ENCODE measurements at regions not wholly inside any gene's neighbourhood (a gene's known extent, or its start where the extent isn't known, plus 50 kb on each side); places are given as distances from the start of the nearest gene placed in this dataset.
A peak's percentile ranks its signal among the peaks of the same experiment; 100 is the strongest.

GRCh38 chr14:25436906-25437305 lies 387.0 kb upstream of the STXBP6 start:
- ChIA-PET CTCF (ENCODE audit: low intra/inter-chr PET ratio, low total read pairs) (no interaction called here), POLR2A (no interaction called here)
- Histone ChIP-seq H3K4me1 (ENCODE audit: insufficient read depth, low read length) (no peaks in the 10 kb centered on the region), H3K9me3 (ENCODE audit: low read length) (peaks cover 79% of the 10 kb centered on the region), H3K9ac (ENCODE audit: insufficient read depth, low read depth, low read length) (no peak overlapping the region), H3K4me2 (ENCODE audit: low read depth, low read length) (no peak overlapping the region), H3K4me3 (replicated peaks in 1 of 3; ENCODE audit: insufficient read depth in 1 of 3, low read depth in 2 of 3, low read length in 3 of 3) (no peak overlapping the region), H4K20me1 (ENCODE audit: insufficient read depth, low read length) (no peaks in the 10 kb centered on the region), H3K27ac (ENCODE audit: extremely low read length, insufficient read depth, low read length) (no peak overlapping the region), H3K79me2 (ENCODE audit: insufficient read depth, low read length) (no peaks in the 10 kb centered on the region), H2AFZ (ENCODE audit: low read length) (no peak overlapping the region), H3K27me3 (ENCODE audit: control insufficient read depth in 1 of 2, insufficient read depth in 2 of 2, low read length in 2 of 2) (no peaks in the 10 kb centered on the region), H3K36me3 (replicated peaks in 1 of 2; ENCODE audit: control insufficient read depth in 1 of 2, insufficient read depth in 2 of 2, low read length in 2 of 2) (no peaks in the 10 kb centered on the region)
- ATAC-seq (no peak), FAIRE-seq (no peak), DNase-seq (ENCODE audit: low spot score) (no peak)
- BruUV-seq (replicated peaks) = no TSS peak
- in situ Hi-C loops (cut with HindIII; ENCODE audit: extremely low pct_ligation_motif_present, low pct_unique_long_range_greater_than_20kb) = no loop called here
- intact Hi-C loops (cut with micrococcal nuclease; ENCODE audit: unreplicated experiment) = no loop called here
- TF ChIP-seq SALL1 (CRISPR knock-in tag; IDR thresholded peaks at IDR 0.05) (no peak), ATF5 (CRISPR knock-in tag; IDR thresholded peaks at IDR 0.05; ENCODE audit: low read depth) (no peak), FOXA1 (IDR thresholded peaks at IDR 0.05) (no peak), FOXA1 (CRISPR knock-in tag; IDR thresholded peaks at IDR 0.05) (no peak), NCOA5 (CRISPR knock-in tag; IDR thresholded peaks at IDR 0.05) (no peak), MAFF (IDR thresholded peaks at IDR 0.05; ENCODE audit: low read depth, low read length) (peak; percentile 53; the same call in 1 of the 2 replicates), NONO (IDR thresholded peaks at IDR 0.05) (no peak), NONO (CRISPR knock-in tag; conservative IDR thresholded peaks at IDR 0.05) (no peak), ZKSCAN8 (CRISPR knock-in tag; IDR thresholded peaks at IDR 0.05; ENCODE audit: borderline replicate concordance) (no peak), SP2 (CRISPR knock-in tag; IDR thresholded peaks at IDR 0.05) (no peak), SOX6 (IDR thresholded peaks at IDR 0.05) (no peak), SOX6 (CRISPR knock-in tag; IDR thresholded peaks at IDR 0.05) (no peak)
- TF ChIP-seq, protein P1, sequence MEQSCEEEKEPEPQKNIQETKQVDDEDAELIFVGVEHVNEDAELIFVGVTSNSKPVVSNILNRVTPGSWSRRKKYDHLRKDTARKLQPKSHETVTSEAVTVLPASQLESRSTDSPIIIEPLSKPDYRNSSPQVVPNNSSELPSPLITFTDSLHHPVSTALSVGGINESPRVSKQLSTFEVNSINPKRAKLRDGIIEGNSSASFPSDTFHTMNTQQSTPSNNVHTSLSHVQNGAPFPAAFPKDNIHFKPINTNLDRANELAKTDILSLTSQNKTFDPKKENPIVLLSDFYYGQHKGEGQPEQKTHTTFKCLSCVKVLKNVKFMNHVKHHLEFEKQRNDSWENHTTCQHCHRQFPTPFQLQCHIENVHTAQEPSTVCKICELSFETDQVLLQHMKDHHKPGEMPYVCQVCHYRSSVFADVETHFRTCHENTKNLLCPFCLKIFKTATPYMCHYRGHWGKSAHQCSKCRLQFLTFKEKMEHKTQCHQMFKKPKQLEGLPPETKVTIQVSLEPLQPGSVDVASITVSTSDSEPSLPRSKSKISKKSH (CRISPR knock-in tag; IDR thresholded peaks at IDR 0.05; ENCODE audit: borderline replicate concordance) = no peak
- TF ChIP-seq, protein P2, sequence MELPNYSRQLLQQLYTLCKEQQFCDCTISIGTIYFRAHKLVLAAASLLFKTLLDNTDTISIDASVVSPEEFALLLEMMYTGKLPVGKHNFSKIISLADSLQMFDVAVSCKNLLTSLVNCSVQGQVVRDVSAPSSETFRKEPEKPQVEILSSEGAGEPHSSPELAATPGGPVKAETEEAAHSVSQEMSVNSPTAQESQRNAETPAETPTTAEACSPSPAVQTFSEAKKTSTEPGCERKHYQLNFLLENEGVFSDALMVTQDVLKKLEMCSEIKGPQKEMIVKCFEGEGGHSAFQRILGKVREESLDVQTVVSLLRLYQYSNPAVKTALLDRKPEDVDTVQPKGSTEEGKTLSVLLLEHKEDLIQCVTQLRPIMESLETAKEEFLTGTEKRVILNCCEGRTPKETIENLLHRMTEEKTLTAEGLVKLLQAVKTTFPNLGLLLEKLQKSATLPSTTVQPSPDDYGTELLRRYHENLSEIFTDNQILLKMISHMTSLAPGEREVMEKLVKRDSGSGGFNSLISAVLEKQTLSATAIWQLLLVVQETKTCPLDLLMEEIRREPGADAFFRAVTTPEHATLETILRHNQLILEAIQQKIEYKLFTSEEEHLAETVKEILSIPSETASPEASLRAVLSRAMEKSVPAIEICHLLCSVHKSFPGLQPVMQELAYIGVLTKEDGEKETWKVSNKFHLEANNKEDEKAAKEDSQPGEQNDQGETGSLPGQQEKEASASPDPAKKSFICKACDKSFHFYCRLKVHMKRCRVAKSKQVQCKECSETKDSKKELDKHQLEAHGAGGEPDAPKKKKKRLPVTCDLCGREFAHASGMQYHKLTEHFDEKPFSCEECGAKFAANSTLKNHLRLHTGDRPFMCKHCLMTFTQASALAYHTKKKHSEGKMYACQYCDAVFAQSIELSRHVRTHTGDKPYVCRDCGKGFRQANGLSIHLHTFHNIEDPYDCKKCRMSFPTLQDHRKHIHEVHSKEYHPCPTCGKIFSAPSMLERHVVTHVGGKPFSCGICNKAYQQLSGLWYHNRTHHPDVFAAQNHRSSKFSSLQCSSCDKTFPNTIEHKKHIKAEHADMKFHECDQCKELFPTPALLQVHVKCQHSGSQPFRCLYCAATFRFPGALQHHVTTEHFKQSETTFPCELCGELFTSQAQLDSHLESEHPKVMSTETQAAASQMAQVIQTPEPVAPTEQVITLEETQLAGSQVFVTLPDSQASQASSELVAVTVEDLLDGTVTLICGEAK (IDR thresholded peaks at IDR 0.05) = no peak
- TF ChIP-seq, protein P2 (CRISPR knock-in tag; IDR thresholded peaks at IDR 0.05) = no peak
- TF ChIP-seq, protein P3, sequence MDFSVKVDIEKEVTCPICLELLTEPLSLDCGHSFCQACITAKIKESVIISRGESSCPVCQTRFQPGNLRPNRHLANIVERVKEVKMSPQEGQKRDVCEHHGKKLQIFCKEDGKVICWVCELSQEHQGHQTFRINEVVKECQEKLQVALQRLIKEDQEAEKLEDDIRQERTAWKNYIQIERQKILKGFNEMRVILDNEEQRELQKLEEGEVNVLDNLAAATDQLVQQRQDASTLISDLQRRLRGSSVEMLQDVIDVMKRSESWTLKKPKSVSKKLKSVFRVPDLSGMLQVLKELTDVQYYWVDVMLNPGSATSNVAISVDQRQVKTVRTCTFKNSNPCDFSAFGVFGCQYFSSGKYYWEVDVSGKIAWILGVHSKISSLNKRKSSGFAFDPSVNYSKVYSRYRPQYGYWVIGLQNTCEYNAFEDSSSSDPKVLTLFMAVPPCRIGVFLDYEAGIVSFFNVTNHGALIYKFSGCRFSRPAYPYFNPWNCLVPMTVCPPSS (IDR thresholded peaks at IDR 0.05) = no peak

All from HepG2 (cell line).